GM15510 (cell line): ENCODE measurements at regions not wholly inside any gene's neighbourhood (a gene's known extent, or its start where the extent isn't known, plus 50 kb on each side); places are given as distances from the start of the nearest gene placed in this dataset.

Experiments used
- POLR2A ChIP-seq: IDR thresholded peaks from 3 replicates; pipeline ENCODE4 v1.6.1; 2011; ENCODE audit warnings: borderline replicate concordance; ENCODE audit not compliant: insufficient read length; ENCODE audit errors: extremely low read depth

DNA sequence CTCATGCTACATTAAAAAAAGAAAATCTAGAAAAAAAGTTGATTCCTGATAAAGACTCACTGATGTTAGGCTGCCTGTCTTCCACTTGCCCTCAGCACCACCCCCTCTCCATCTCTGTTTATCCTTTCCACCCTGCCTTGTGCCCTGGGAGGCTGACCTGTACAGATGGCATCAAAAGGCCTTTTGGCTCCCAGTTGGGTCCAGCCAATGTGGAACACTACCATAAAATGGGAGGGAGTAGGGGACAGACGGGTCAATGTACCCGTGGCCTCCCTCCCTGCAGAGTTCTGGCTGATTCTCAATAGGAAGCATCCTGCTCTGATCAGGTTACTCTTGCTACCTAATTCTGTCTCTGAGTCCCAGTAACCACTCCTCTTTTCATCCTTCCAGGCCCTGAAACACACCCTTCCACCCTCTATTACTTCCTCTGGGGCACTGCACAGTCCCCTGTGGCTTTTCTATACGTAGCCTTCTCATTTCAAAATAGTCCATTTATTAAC is 300.0 kb downstream of the HHIPL2 start:
- no peak for TF ChIP-seq POLR2A

DNA sequence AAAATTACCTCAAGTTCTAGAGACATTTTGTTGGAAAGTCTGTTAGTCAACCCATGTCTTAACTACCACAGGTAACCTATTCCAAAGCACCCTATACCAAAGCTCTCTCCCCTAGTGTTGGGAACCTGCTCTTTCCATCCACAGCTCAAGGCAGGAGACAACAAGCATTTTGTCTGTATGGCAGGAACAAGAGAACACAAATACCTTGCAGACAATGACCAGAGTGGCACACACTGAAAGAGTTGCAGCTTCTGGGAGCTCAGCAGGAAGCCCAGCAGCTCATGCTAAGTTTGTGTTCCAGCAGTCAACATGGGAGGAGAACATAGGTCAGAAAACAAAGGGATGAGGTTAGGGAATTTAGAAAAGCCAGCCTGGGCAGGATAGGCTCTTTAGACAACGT is 300.8 kb downstream of the HHIPL2 start:
- no peak for TF ChIP-seq POLR2A

DNA sequence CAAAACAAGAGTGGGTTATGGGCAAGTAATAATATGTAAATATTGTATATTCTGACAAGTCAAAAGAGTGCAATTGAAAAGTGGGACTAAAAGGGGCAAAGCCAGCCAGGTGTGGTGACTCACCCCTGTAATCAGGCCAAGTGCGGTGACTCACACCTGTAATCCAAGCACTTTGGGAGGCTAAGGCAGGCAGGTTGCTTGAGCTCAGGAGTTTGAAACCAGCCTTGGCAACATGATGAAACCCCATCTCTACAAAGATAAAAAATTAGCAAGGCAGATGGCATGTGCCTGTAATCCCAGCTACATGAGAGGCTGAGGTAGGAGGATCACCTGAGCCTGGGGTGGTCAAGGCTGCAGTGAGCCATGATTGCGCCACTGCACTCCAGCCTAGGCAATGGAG is 304.0 kb downstream of the HHIPL2 start:
- no peak for TF ChIP-seq POLR2A

DNA sequence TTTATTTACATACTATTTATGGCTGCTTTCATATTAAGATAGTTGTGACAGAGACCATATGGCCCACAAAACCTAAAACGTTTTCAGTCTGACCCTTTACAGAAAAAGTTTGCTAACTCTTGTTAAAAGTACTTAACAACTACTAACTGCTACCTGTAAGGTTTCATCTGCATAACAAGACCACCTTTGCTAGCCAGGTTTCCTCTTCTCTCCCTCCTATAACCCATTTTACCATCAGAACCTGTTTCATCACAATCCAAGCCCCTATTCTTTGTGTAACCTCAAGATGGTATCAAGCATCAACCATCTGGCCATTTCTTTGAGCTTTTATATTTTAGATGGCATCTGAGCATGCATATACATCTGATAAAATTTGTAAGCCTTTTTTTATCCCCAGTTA is 305.4 kb downstream of the HHIPL2 start:
- no peak for TF ChIP-seq POLR2A

DNA sequence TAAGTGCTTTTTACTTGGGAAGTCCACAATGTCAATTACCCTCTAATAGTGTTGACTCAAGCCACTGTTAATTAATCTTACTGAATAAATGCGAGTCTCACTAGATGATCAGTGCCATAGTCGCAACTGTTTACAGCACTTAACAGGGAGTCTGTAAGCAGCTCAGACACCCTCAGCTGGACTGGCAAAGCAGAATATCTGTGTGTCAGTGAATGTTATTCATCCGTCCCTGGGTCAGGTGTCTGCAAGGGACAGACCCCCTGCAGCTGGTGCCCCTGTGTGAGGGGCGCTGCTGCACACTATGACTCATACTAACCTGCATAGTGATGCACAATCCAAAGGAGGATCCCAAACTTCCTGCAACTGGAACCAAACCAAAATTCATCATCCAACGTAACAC is 306.5 kb downstream of the HHIPL2 start:
- no peak for TF ChIP-seq POLR2A

DNA sequence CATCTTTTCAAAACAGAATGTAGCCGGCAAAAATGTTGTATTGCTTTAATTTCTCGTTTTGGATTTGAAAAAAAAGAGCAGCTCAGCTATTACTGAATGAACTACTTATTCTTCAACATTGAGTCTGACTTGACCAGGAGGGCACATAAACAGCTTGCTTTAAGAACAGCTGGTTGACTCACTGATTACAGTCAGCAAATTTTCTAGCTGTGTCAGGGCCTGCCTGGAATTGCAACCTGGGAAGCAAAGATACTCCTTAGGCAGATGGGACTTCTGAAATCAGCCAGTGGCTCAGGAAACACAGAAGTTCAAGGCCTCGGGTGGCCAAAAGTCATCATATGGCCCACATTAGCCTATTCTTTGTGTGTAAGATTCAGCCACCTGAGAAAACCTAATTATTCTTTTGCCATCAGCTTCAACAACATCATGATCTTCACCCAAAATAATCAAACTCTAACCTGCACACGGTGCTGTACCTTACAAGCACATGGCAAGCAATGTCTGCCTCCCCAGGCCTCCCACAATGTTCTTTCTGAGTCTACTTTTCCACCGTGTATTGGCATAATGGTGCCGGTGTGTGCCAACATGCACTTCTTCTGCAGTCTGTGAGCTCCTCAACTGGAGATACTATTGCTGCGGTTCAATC is 307.2 kb downstream of the HHIPL2 start:
- no peak for TF ChIP-seq POLR2A

DNA sequence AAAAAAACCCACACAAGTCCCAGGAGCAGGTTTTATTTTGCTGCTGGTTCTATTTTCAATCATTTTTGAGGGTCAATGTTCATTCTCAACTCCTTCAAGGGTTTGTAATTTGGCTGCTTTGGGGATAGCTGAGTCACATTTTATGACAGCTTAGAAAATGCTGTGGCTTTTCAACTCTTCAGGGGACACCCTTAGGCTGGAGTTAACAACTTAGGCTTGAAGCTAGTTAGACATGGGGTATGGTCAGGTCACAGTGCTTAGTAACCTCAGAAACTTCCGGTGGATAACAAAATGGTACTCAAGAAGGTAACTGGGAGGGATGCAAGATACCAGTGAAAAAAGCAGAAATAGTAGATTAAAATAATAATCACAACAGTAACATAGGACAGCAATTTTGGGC is 308.8 kb downstream of the HHIPL2 start:
- TF ChIP-seq POLR2A: no peak

DNA sequence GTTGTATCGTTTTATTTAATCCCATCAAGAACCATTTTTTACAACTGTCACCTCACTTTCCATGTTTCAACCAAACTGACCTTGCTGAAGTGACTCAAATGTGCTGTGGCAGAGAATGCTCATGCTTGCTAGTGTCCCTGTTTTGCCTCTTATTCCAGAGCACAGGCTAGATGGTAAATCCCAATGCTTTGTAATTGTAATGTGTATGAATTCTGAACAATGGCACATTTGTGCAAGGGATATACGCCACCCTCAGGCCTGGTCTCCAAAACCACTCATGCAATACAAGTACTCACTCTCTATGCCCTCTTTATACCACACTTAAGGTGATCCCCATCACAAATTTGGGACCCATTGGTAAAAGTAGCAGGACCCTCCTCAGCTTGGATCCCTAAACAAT is 313.6 kb downstream of the HHIPL2 start:
- TF ChIP-seq POLR2A: no peak

DNA sequence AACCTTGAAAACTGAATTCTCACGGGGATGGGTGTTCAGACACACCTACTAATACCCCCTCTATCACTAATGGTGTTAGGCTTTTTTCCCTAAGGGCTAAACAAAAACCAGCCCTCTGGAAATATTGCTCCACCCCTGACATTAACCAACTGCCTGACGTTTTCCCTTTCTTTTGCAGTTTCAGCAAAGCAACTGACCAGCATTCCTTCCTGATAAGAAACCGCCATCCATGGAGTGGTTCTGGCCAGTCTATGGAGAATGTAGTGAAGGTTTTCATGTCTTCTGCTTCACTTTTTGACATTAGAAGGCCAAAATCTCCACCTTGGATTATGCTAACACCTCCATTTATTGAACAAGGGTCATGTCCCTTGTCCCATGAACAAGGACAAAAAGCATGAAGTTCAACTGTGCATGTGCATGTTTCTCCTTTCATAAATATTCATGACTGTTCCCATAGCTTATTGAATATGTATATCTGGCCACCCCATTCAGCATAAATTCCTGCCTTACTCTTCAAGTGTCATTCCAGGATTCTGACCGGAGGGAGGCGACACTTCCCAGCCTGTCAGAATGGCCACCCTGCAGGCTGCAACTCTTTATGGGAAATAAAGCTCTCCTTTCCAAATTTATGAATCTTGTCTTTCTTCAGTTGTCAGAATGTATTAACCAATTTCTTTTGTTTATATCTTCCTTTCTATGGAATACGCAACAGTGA is 314.3 kb downstream of the HHIPL2 start:
- TF ChIP-seq POLR2A: no peak

DNA sequence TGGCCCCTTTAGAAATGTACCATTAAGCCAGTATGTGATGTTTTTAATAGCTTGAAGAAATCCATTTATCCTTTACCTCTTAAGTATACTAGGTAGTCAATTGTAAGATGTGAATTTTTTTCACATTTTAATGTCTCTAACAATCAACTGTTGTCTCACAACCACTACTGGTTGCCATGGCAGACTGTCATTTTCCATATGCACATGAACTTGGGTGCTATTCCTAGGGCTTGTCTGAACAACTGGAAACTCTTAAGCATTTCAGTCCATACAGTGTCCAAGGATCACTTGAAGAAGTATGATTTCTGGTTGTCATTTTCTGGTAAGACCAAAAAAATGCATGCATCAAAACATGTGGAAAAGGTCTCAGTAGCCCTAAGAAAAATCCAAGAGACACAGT is 315.1 kb downstream of the HHIPL2 start:
- no peak for TF ChIP-seq POLR2A

DNA sequence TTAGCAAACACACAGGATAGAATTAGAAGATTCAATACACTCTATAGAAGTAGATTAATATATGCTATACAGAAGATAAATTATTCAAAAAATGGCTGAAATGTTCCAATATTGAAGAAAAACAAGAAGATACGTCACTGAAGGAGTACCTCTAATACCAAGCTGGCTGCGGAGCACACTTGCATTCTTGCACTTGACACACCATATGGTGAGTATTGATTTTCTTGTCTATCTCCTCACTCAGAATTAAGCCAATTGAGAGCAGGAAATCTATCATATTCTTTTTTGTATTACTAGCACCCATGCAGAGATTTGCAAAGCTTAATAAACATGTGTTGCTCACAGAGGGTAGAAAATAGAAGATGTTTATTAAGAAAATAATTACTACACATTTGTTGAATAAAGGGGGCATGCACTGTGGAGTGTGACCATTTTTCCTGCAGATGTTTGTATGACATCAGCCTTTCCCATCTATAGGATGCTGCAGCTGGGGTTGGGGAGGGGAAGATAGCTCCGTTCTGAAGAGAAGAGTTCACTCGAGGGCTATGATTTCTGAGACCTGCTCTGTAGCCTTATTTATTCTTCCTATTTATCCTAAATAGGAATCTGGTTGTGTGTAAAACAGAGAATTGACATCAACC is 318.1 kb downstream of the HHIPL2 start:
- TF ChIP-seq POLR2A: no peak

DNA sequence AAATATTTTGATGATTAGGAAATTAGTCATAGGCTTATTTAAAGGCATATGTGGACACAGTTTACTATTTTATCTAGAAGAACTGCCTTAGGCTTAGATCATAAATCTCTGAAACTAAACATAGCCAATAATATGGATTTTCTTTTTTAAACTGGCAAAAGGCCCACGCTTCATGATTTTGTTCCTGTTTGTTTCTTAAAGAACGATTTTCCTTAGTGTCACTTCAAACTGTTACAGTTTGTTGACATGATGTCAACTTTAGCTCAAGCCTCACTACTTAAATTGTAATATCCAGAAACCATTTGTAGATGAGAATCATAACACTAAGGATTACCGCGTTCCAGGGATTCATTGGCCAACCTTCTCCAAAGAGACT is 322.6 kb downstream of the HHIPL2 start:
- no peak for TF ChIP-seq POLR2A

DNA sequence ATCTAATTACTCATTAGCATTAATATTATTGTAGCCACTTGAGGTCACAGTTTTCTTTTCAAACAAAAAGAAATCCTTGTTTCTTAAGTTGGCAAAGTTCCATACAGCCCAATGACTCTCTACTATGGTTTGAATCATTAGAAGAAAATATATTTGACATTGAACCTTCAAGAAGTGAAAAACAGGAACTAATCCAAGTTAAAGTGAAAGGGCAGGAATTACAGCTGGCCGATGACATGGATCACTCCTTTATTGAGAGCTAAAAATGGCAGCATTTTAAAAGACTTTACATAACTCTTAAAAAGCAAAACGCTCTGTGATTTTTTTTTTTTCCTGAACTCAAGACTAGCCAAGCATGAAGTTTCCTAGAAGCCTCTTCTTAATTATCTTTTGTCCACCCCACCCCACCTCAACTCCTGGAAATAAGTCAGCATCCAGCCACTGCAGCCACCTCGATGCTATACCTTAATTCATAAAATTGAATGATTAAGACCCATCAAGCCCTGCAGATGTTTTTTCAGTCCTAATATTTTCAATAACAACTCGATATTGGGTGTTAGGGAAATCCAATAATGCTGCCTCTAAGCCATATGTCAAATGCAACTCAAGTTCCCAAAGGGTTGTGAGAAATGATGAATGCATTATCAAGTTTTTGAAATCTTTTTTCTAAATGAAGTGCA is 323.1 kb downstream of the HHIPL2 start:
- TF ChIP-seq POLR2A: no peak

DNA sequence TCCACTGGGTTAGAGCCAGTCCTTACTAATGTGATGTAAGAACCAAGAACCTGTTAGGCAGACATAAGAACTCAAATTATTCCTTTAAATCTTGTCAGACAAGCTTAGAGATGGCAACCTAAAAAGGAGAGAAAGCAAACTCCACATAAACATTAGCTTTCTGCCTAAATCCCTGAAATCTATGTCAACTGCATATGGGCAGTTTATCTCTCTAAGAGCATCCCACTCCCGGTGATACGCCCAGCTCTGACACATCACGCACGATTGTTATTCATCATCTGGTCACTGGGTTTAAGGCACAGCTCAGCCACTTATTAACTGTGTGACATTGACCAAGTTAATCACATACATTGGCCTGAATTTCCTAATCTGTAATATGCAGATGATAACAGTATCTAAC is 323.7 kb downstream of the HHIPL2 start:
- no peak for TF ChIP-seq POLR2A

DNA sequence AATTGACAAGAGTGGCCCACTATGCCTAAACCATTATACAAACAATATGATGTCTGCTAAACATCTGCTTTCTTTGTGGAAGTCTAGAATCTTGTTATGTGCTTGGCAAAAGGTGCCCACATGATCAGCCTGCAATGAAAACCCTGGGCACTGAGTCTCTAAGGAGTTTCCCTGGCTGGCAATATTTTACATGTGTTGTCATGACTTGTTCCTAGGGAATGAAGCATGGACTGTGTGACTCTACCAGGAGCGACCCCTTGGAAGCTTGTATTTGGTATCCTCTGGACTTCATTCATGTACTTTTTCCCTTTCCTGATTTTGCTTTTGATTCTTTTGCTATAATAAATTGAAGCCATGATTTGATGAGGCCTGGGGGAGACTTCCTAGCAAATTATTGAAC is 324.9 kb downstream of the HHIPL2 start:
- TF ChIP-seq POLR2A: no peak
